Breast epithelium (tissue), 4 donors: ENCODE measurements at regions not wholly inside any gene's neighbourhood (a gene's known extent, or its start where the extent isn't known, plus 50 kb on each side); places are given as distances from the start of the nearest gene placed in this dataset.

Source experiments
- DNase-seq, 2 donors: peaks; one replicate each; pipeline ENCODE4 v3.0.0-alpha.2; 2019; ENCODE audit warnings: low spot score in 2 of 2
- H3K27ac ChIP-seq, 2 donors: fragments of 200-600 bp; sonication (generic) in 1 of 2; one replicate each; pipeline ENCODE4 v1.5.1; 2016 to 2019; ENCODE audit warnings: mild to moderate bottlenecking in 1 of 2
- H3K27me3 ChIP-seq, 2 donors: fragments of 200-600 bp; sonication (generic) in 1 of 2; one replicate each; pipeline versions ENCODE4 v1.5.1 to v1.6.0; 2017 to 2019; ENCODE audit warnings: control low read depth in 1 of 2, mild to moderate bottlenecking in 1 of 2
- H3K36me3 ChIP-seq: fragments of 200-600 bp; one replicate; pipeline ENCODE4 v1.5.1; 2019
- H3K4me1 ChIP-seq, 2 donors: fragments of 200-600 bp; sonication (generic); one replicate each; pipeline ENCODE4 v1.5.1; 2016 to 2019; ENCODE audit warnings: control low read depth in 1 of 2
- H3K4me3 ChIP-seq, 3 donors: fragments of 200-600 bp; sonication (generic); 1 replicate in 2 of 3; 2 replicates in 1 of 3; pipeline ENCODE4 v1.5.1; 2016 to 2019; ENCODE audit warnings: mild to moderate bottlenecking in 3 of 3, moderate library complexity in 2 of 3
- H3K9me3 ChIP-seq, 2 donors: fragments of 200-600 bp; sonication (generic) in 1 of 2; one replicate each; pipeline ENCODE4 v1.5.1; 2016 to 2019; ENCODE audit warnings: control low read depth in 1 of 2
- POLR2A ChIP-seq: fragments of 450-650 bp; IDR thresholded peaks from one replicate; pipeline ENCODE4 v1.6.1; 2016; ENCODE audit warnings: antibody characterized with exemption, mild to moderate bottlenecking, moderate library complexity
- POLR2AphosphoS5 ChIP-seq, 3 donors: sonication (generic); formaldehyde crosslinking; IDR thresholded peaks; one replicate each; pipeline ENCODE4 v1.6.1; 2017; ENCODE audit warnings: antibody characterized with exemption in 3 of 3
- intact Hi-C: fragments of 100-400 bp; cut with DNase I; formaldehyde crosslinking; loops from one replicate; pipeline ENCODE4 v1.15.1; 2023; ENCODE audit warnings: low total_unique reads
- TF ChIP-seq, protein P1 (sequence below), 3 donors: fragments of 450-650 bp; IDR thresholded peaks; one replicate each; pipeline ENCODE4 v1.5.1; 2016 to 2017; ENCODE audit warnings: antibody characterized with exemption in 3 of 3, mild to moderate bottlenecking in 3 of 3, moderate library complexity in 3 of 3

GRCh38 chr11:116485425-116485824, 287.4 kb downstream of the BUD13 start:
- DNase-seq, result no peak
- no peak overlapping the region for H3K4me3 ChIP-seq
- H3K4me1 ChIP-seq, result no peaks in the 10 kb centered on the region
- no peaks in the 10 kb centered on the region for H3K9me3 ChIP-seq
- no peaks in the 10 kb centered on the region for H3K36me3 ChIP-seq
- peaks cover 0 to 26% of the 10 kb centered on the region in 2 donors for H3K27me3 ChIP-seq
- no peak overlapping the region for H3K27ac ChIP-seq
- TF ChIP-seq POLR2AphosphoS5 (IDR thresholded peaks at IDR 0.05) (no peak), POLR2A (no peak)
- TF ChIP-seq, protein P1, sequence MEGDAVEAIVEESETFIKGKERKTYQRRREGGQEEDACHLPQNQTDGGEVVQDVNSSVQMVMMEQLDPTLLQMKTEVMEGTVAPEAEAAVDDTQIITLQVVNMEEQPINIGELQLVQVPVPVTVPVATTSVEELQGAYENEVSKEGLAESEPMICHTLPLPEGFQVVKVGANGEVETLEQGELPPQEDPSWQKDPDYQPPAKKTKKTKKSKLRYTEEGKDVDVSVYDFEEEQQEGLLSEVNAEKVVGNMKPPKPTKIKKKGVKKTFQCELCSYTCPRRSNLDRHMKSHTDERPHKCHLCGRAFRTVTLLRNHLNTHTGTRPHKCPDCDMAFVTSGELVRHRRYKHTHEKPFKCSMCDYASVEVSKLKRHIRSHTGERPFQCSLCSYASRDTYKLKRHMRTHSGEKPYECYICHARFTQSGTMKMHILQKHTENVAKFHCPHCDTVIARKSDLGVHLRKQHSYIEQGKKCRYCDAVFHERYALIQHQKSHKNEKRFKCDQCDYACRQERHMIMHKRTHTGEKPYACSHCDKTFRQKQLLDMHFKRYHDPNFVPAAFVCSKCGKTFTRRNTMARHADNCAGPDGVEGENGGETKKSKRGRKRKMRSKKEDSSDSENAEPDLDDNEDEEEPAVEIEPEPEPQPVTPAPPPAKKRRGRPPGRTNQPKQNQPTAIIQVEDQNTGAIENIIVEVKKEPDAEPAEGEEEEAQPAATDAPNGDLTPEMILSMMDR (IDR thresholded peaks at IDR 0.05), result no peak
- intact Hi-C loops, result no loop called here

GRCh38 chr11:116482716-116483115, 290.1 kb downstream of the BUD13 start:
- no peaks in the 10 kb centered on the region for H3K4me1 ChIP-seq
- TF ChIP-seq POLR2AphosphoS5 (IDR thresholded peaks at IDR 0.05), result no peak
- TF ChIP-seq POLR2A, result no peak
- TF ChIP-seq, protein P1 (IDR thresholded peaks at IDR 0.05), result no peak

DNA sequence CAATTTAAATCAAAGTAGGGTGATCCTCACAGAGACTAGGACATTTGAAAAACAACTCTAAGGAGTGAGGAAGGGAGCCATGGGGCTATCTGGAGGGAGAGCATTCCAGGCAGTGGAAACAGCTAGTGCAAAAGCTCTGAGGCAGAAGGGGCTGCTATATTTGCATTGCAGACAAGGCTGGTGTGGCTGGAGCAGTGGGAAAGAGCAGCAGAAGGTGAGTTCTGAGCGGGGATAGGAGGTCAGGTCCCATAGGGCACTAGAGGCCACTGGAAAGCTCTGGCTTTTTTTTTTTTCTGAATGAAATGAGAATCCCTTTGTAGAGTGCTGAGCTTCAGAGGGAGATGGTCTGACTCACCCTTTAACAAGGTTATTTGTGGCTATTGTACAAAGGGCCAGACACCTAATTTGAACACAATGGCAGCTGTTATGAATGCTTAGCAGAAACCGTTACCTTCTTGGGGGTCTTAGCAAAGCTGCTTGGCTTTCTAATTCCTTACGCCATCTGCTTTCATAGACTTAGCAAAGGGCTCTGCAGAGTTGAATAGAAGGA, 291.6 kb downstream of the BUD13 start:
- Histone ChIP-seq H3K36me3 (no peaks in the 10 kb centered on the region), H3K9me3 (no peaks in the 10 kb centered on the region), H3K4me3 (no peak overlapping the region), H3K4me1 (no peaks in the 10 kb centered on the region), H3K27ac (no peak overlapping the region), H3K27me3 (no peaks in the 10 kb centered on the region)
- DNase-seq, result no peak
- intact Hi-C loops, result no loop called here
- no peak for TF ChIP-seq POLR2A
- TF ChIP-seq, protein P1 (IDR thresholded peaks at IDR 0.05), result no peak

More at GRCh38 chr11:116482716-116483115, 290.1 kb downstream of the BUD13 start:
- Histone ChIP-seq H3K4me3 (no peak overlapping the region), H3K36me3 (no peaks in the 10 kb centered on the region), H3K27me3 (peaks cover 0 to 8% of the 10 kb centered on the region in 2 donors), H3K9me3 (no peaks in the 10 kb centered on the region), H3K27ac (no peak overlapping the region)
- intact Hi-C loops, result no loop called here
- no peak for DNase-seq

GRCh38 chr11:116478669-116479668, 293.8 kb downstream of the BUD13 start:
- Histone ChIP-seq H3K4me3 (no peak overlapping the region), H3K27ac (no peak overlapping the region), H3K9me3 (no peaks in the 10 kb centered on the region), H3K27me3 (no peaks in the 10 kb centered on the region), H3K36me3 (no peaks in the 10 kb centered on the region), H3K4me1 (no peaks in the 10 kb centered on the region)
- intact Hi-C loops, result no loop called here
- TF ChIP-seq POLR2AphosphoS5 (IDR thresholded peaks at IDR 0.05) (no peak), POLR2A (no peak)
- TF ChIP-seq, protein P1 (IDR thresholded peaks at IDR 0.05), result no peak
- DNase-seq, result no peak

DNA sequence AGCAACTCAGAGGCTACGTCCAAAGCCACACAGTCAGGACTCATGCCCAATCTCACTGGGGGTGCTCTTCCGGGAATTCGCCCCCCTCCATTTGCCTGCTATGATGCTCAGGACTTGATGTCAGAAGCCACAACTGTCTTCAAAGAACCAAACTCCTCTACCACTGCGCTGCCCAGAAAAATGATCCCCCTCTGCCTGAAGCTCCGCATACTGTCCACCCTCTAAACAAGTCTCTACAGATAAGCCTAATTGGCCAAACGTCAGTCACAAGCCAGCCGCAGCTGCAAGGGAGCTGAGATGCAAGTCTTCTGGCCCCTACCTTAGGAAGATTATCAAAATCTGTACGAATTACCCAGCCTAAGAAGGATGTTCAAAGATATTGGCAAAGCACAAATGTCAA, 294.6 kb downstream of the BUD13 start:
- Histone ChIP-seq H3K4me1 (no peaks in the 10 kb centered on the region), H3K9me3 (no peaks in the 10 kb centered on the region), H3K4me3 (no peak overlapping the region), H3K27ac (no peak overlapping the region), H3K36me3 (no peaks in the 10 kb centered on the region), H3K27me3 (no peaks in the 10 kb centered on the region)
- TF ChIP-seq POLR2A, result no peak
- TF ChIP-seq, protein P1 (IDR thresholded peaks at IDR 0.05), result no peak
- intact Hi-C loops, result no loop called here
- DNase-seq, result no peak
